Duodenal mucosa (tissue), 2 donors: ENCODE measurements at regions not wholly inside any gene's neighbourhood (a gene's known extent, or its start where the extent isn't known, plus 50 kb on each side); places are given as distances from the start of the nearest gene placed in this dataset.

Source experiments
- H3K27ac ChIP-seq: one replicate; pipeline ENCODE4 v1.7.0; 2013; ENCODE audit warnings: low read depth, low read length
- H3K27me3 ChIP-seq, 2 donors: one replicate each; pipeline ENCODE4 v1.7.0; 2013; ENCODE audit warnings: low read length in 2 of 2, control low read depth in 1 of 2; ENCODE audit not compliant: insufficient read depth in 2 of 2, control insufficient read depth in 1 of 2
- H3K36me3 ChIP-seq, 2 donors: one replicate each; pipeline ENCODE4 v1.7.0; 2013; ENCODE audit warnings: low read length in 2 of 2, control low read depth in 1 of 2; ENCODE audit not compliant: insufficient read depth in 2 of 2, control insufficient read depth in 1 of 2
- H3K4me1 ChIP-seq, 2 donors: one replicate each; pipeline ENCODE4 v1.7.0; 2013; ENCODE audit warnings: low read length in 2 of 2, control low read depth in 1 of 2; ENCODE audit not compliant: insufficient read depth in 2 of 2, control insufficient read depth in 1 of 2
- H3K4me3 ChIP-seq, 2 donors: one replicate each; pipeline ENCODE4 v1.7.0; 2013; ENCODE audit warnings: low read length in 2 of 2, low read depth in 1 of 2
- H3K9ac ChIP-seq, 2 donors: one replicate each; pipeline ENCODE4 v1.7.0; 2013; ENCODE audit warnings: low read length in 2 of 2, low read depth in 1 of 2
- H3K9me3 ChIP-seq, 2 donors: one replicate each; pipeline ENCODE4 v1.7.0; 2013; ENCODE audit warnings: low read length in 2 of 2, control low read depth in 1 of 2; ENCODE audit not compliant: control insufficient read depth in 1 of 2

DNA sequence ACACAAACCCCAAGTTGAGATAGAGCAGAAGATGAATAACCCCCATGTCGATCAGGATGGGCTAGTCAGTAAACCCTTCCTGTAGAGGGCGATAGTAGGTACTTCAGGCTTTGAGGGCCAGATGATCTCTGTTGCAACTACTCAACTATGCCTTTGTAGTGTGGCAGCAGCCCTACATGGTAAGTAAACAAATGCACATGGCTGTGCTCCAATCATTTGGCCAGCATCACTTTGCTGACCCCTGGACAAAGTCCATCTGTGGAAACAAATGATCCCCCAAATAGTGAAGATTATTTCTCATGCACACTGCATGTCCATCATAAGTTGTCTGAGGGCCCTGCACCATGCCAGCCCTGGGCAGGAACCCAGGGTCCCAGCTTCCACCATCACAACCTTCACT, 402.2 kb upstream of the PROK2 start:
- Histone ChIP-seq H3K27me3 (no peaks in the 10 kb centered on the region), H3K36me3 (no peaks in the 10 kb centered on the region), H3K27ac (no peak overlapping the region), H3K4me3 (no peak overlapping the region), H3K9ac (no peak overlapping the region), H3K9me3 (no peaks in the 10 kb centered on the region), H3K4me1 (no peaks in the 10 kb centered on the region)

DNA sequence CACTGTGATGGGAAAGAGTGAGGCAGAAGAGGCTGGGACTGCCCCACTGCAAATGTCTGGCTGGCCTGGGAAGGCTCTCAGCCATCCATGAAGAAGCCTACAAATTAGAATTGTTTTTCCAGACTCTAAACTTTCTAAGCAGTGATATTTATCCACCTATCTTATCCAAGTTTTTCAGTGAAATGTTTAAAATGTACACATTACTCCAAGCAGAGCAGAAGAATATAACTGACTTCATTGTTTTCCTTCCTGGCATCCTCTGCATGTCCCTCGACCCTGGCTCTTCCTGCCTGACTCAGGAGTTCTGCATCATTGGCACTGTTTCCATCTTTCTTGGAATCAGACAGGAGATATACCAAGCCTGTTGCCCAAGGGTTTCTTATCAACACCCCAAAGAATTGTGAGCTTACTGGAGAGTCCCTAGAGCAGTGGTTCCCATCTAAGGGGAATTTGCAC, 401.5 kb upstream of the PROK2 start:
- Histone ChIP-seq H3K27me3 (no peaks in the 10 kb centered on the region), H3K36me3 (no peaks in the 10 kb centered on the region), H3K9ac (no peak overlapping the region), H3K4me1 (no peaks in the 10 kb centered on the region), H3K9me3 (no peaks in the 10 kb centered on the region), H3K27ac (no peak overlapping the region), H3K4me3 (no peak overlapping the region)

DNA sequence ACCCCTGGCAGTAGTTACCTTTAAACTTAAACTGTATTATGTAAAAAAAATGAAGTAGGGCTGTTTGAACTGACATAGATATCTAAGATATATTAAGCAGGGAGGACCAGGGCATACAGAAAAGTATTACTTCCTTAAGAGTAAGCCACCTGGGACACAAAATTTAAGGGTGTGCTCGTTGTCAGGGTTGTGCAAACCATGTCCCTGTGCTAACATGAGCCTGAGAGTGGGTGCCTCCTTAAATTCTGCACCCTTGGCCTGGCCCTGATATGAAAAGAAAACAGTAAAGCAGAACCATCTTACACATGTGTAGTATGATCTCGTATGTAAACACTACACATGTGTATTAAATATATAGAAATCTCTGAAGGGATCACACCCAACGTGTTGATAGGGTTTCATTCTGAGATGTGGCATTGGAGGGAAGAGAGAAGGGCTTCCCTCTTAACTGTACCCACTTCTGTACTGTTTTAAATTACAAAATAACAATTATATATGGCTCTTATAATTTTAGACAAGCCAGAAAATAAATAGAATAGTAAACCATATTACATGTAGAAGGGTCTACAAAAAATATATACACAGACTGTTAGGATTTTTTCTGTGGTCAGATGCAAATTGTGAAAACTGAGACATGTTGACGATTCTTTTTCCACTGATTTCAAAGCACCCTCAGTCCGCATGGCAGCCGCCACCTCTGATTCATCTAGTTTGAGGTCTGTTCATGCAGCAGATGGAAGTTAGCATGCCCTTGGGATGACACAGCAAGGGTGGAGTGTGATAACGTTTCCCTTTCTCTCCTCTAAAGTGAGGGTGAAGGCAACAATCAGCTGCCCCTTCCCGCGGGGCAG, 400.8 kb upstream of the PROK2 start:
- Histone ChIP-seq H3K9me3 (no peaks in the 10 kb centered on the region), H3K27ac (no peak overlapping the region), H3K4me1 (no peaks in the 10 kb centered on the region)

DNA sequence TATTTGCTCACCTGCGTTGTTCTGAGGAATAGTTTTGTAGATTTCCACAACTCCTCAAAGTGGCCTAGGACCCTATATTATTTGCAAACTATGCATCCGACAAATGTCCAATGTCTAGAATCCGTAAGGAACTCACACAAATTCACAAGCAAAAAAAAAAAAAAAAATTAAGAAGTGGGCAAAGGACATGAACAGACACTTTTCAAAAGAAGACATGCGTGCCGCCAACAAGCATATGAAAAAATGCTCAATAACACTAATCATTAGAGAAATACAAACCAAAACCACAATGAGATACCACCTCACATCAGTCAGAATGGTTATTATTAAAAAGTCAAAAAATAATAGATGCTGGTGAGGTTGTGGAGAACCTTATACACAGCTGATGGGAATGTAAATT, 398.5 kb upstream of the PROK2 start:
- Histone ChIP-seq H3K9me3 (no peaks in the 10 kb centered on the region), H3K36me3 (no peaks in the 10 kb centered on the region), H3K4me1 (no peaks in the 10 kb centered on the region), H3K27me3 (no peaks in the 10 kb centered on the region), H3K4me3 (no peak overlapping the region), H3K27ac (no peak overlapping the region), H3K9ac (no peak overlapping the region)

More for the DNA sequence above, 400.8 kb upstream of the PROK2 start:
- Histone ChIP-seq H3K9ac (no peak overlapping the region), H3K27me3 (no peaks in the 10 kb centered on the region), H3K4me3 (no peak overlapping the region), H3K36me3 (no peaks in the 10 kb centered on the region)

DNA sequence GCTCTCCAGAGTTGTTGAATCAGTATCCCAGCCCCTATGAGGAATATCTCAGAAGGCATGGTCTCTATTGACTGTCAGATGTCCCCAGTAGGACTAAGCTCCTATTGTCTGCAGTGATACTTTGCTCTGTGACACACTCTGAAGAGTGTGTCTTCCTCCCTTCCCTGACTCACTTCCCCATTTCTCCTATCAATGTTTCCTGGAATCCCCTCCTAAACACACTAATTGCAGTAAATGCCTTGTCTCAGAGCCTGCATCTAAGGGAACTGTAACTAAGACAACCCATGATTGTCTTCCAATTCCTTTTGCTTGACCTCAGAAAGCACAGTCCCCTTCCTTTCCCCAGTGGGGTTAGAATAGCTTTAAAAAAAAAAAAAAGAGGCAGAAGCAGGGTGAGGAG, 397.3 kb upstream of the PROK2 start:
- Histone ChIP-seq H3K36me3 (no peaks in the 10 kb centered on the region), H3K4me3 (no peak overlapping the region), H3K9me3 (no peaks in the 10 kb centered on the region), H3K27me3 (no peaks in the 10 kb centered on the region), H3K4me1 (peaks cover 6 to 8% of the 10 kb centered on the region in 2 donors), H3K9ac (no peak overlapping the region), H3K27ac (no peak overlapping the region)

DNA sequence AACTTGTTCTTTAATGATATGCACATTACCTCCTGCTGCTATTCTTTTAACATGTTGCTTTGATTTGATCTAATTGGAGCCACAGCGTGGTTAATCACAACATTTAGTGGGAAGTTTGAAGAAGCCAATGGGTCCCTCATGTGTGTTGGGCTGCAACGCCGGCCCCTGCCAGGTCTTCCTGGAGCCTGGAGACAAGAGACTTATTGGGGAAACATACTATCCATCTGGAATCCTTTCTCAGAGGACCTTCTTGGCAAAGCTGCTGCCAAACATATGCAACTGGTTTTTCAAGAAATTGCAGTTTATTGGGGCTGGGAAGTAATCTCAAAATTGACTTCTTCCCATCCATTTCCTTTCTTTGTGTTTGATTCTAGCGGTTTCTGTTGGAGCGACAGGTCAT, 396.3 kb upstream of the PROK2 start:
- Histone ChIP-seq H3K4me3 (no peak overlapping the region), H3K9ac (no peak overlapping the region), H3K27ac (no peak overlapping the region), H3K4me1 (peaks cover 13 to 14% of the 10 kb centered on the region in 2 donors), H3K27me3 (no peaks in the 10 kb centered on the region), H3K9me3 (no peaks in the 10 kb centered on the region), H3K36me3 (no peaks in the 10 kb centered on the region)

DNA sequence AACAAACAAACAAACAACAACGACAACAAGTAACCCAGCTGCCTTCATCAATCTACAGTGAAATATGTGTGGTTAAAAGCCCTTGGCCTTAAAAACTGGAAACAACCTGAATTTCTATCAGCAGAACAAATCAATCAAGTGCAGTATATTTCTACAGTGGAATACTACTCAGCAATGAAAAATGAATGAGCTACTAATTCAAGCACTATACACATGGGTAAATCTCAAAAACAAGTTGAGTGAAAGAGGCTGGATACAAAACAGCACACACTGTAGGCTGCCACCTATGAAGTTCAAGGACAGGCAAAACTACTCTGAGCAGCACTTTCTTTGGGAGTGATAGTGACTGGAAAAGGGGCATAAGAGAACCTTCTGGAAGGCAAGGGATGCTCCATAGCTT, 395.5 kb upstream of the PROK2 start:
- H3K9me3 ChIP-seq = no peaks in the 10 kb centered on the region
- H3K27me3 ChIP-seq = no peaks in the 10 kb centered on the region
- H3K9ac ChIP-seq = no peak overlapping the region
- H3K36me3 ChIP-seq = no peaks in the 10 kb centered on the region
- no peak overlapping the region for H3K27ac ChIP-seq
- H3K4me3 ChIP-seq = no peak overlapping the region
- H3K4me1 ChIP-seq = peaks cover 13 to 14% of the 10 kb centered on the region in 2 donors

DNA sequence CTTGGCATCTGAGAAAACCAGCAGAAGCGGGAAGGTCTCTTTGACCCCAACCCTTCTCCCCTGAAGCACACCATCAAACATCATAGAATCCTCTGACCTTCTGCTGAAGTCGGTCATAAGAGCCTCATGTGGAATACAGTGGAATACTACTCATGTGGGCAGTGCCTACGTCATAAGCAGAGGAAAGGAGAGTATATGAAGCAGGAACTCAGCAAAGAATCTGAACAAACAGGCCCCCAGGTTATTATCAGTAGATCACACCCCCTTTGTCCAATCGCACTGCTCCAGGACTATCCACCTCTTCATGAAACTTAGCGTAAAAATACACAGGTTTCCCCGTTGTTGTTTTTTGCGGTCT, 394.1 kb upstream of the PROK2 start:
- no peaks in the 10 kb centered on the region for H3K9me3 ChIP-seq
- no peak overlapping the region for H3K9ac ChIP-seq
- H3K27ac ChIP-seq = no peak overlapping the region
- no peaks in the 10 kb centered on the region for H3K36me3 ChIP-seq
- peaks cover 13 to 14% of the 10 kb centered on the region in 2 donors for H3K4me1 ChIP-seq
- H3K4me3 ChIP-seq = no peak overlapping the region
- H3K27me3 ChIP-seq = no peaks in the 10 kb centered on the region

DNA sequence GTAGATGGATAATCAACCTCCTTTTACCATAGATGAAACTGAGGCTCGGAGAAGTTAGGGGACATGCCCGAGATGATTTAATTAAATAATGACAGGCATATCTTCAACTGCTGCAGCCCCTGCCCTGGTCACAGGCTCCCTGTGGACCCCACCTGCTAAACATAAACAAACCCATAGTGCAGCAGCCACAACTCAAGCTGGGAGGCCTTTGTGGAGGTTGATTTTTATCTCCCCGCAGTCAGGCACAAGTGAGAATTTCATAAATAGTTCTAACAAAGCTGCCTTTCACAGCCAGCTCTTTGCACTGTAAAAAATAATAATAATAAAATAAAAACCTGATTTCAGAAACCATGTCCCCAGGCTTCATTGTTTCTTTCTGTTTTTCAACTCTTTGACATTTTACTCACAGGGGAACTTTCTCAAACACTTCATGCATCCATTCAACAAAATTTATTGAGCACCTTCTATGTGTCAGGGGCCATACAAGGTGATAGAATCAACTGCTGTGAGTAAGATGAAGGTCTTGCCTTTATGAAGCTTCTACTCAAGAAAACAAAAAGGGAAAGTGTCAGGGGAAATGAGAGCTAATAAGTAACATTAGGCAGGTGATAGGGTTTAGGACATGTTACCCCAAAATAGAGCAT, 393.6 kb upstream of the PROK2 start:
- H3K27me3 ChIP-seq = no peaks in the 10 kb centered on the region
- H3K9ac ChIP-seq = no peak overlapping the region
- no peaks in the 10 kb centered on the region for H3K36me3 ChIP-seq
- no peak overlapping the region for H3K4me3 ChIP-seq
- H3K9me3 ChIP-seq = no peaks in the 10 kb centered on the region
- peaks cover 13 to 14% of the 10 kb centered on the region in 2 donors for H3K4me1 ChIP-seq
- no peak overlapping the region for H3K27ac ChIP-seq
